Ishikawa (cell line): ENCODE measurements at regions not wholly inside any gene's neighbourhood (a gene's known extent, or its start where the extent isn't known, plus 50 kb on each side); places are given as distances from the start of the nearest gene placed in this dataset.

Experiments
- CEBPB ChIP-seq: IDR thresholded peaks from 2 replicates; pipeline ENCODE4 v1.6.1; 2012
- CREB1 ChIP-seq: IDR thresholded peaks from 2 replicates; pipeline ENCODE4 v1.6.1; 2012; ENCODE audit warnings: low read depth
- EGR1 ChIP-seq: IDR thresholded peaks from 2 replicates; pipeline ENCODE4 v1.6.1; 2012
- EP300 ChIP-seq: IDR thresholded peaks from 2 replicates; pipeline ENCODE4 v1.6.1; 2012; ENCODE audit warnings: borderline replicate concordance
- FOXM1 ChIP-seq: IDR thresholded peaks from 2 replicates; pipeline ENCODE4 v1.6.1; 2012; ENCODE audit warnings: low read depth, borderline replicate concordance
- NFIC ChIP-seq: IDR thresholded peaks from 2 replicates; pipeline ENCODE4 v1.6.1; 2012
- RAD21 ChIP-seq: IDR thresholded peaks from 2 replicates; pipeline ENCODE4 v1.6.1; 2012; ENCODE audit warnings: low read depth
- REST ChIP-seq: IDR thresholded peaks from 2 replicates; pipeline ENCODE4 v1.6.1; 2012; ENCODE audit warnings: low read depth, mild to moderate bottlenecking
- TAF1 ChIP-seq: IDR thresholded peaks from 2 replicates; pipeline ENCODE4 v1.6.1; 2012; ENCODE audit warnings: low read depth, mild to moderate bottlenecking
- TCF12 ChIP-seq: IDR thresholded peaks from 2 replicates; pipeline ENCODE4 v1.6.1; 2012; ENCODE audit warnings: low read depth
- TEAD4 ChIP-seq: IDR thresholded peaks from 2 replicates; pipeline ENCODE4 v1.6.1; 2012
- USF1 ChIP-seq: IDR thresholded peaks from 2 replicates; pipeline ENCODE4 v1.6.1; 2012
- YY1 ChIP-seq: IDR thresholded peaks from 2 replicates; pipeline ENCODE4 v1.6.1; 2012; ENCODE audit warnings: low read depth
- ZBTB7A ChIP-seq: IDR thresholded peaks from 2 replicates; pipeline ENCODE4 v1.6.1; 2012; ENCODE audit warnings: low read depth
- TF ChIP-seq, protein P1 (sequence below): IDR thresholded peaks from 2 replicates; pipeline ENCODE4 v1.6.1; 2012

DNA sequence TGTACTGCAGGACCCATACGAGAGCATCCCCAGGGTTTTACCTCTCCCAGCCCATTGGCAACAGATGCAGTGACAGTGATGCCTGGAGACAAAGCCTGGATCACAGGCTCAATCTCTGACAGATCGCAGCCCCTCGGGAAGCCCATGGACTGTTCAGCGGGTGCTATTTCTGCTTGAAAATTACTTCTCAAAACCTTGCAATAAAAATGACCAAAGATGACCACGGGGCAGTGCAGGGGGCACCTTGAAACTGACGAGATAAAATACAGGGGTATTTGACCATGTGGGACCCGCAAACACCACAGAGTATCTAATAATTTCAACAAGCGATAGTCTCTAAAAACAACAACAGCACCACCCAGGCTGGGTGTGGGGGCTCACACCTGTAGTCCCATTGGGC is 118.3 kb downstream of the C16orf95 start:
- TF ChIP-seq TAF1 (no peak), ZBTB7A (no peak), USF1 (no peak), FOXM1 (no peak), CREB1 (no peak), RAD21 (no peak), NFIC (no peak), EP300 (no peak), EGR1 (no peak), REST (no peak), CEBPB (no peak)
- TF ChIP-seq, protein P1, sequence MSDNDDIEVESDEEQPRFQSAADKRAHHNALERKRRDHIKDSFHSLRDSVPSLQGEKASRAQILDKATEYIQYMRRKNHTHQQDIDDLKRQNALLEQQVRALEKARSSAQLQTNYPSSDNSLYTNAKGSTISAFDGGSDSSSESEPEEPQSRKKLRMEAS = no peak

GRCh38 chr16:87199379-87199778 is 117.8 kb downstream of the C16orf95 start:
- no peak for TF ChIP-seq TEAD4
- no peak for TF ChIP-seq FOXM1
- no peak for TF ChIP-seq CREB1
- no peak for TF ChIP-seq EP300
- no peak for TF ChIP-seq EGR1
- TF ChIP-seq CEBPB = no peak
- no peak for TF ChIP-seq REST
- TF ChIP-seq NFIC = no peak
- TF ChIP-seq, protein P1 = no peak
- TF ChIP-seq USF1 = no peak
- no peak for TF ChIP-seq ZBTB7A
- no peak for TF ChIP-seq YY1

DNA sequence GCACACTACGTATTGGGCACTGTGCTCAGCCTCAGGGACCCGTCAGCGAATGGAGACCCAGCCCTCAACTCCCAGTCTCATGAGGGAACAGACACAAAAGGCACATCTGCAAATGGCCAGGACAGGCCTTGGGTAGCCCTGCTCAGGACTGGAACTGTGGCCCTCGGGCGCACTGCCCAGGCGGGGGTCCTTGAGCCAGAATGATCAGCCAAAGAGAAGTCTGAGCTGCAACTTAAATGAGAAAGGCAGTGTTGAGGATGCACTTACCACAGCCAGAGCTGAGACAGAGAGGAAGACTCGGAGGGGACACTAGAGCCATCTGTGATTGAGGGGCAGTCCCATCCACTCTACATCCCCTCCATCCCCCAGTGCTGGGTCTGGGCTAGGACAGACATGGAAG is 117.3 kb downstream of the C16orf95 start:
- no peak for TF ChIP-seq EGR1

DNA sequence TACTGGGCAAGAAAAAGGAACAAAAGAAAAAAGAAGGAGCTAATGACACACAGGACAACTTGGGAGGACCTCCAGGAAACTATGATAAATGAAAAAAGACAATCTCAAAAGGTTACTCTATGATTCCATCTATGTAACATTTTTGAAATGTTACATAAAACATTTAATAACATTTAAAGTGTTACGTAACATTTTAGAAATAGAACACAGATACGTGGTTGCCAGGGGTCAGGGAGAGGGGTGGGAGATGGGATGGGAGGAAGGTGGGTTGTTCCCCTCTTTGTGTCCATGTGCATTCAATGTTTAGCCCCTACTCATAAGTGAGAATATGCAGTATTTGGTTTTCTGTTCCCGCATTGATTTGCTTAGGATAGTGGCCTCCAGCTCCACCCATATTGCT is 116.6 kb downstream of the C16orf95 start:
- no peak for TF ChIP-seq FOXM1
- TF ChIP-seq, protein P1 = no peak

GRCh38 chr16:87201052-87201451 is 116.1 kb downstream of the C16orf95 start:
- TF ChIP-seq, protein P1 = no peak
- TF ChIP-seq EGR1 = no peak
- no peak for TF ChIP-seq YY1
- no peak for TF ChIP-seq CEBPB
- no peak for TF ChIP-seq EP300
- TF ChIP-seq FOXM1 = no peak
- no peak for TF ChIP-seq TEAD4

GRCh38 chr16:87201790-87202189 is 115.4 kb downstream of the C16orf95 start:
- TF ChIP-seq CEBPB = no peak
- TF ChIP-seq USF1 = peak; percentile 18; the same call in 1 of the 2 replicates

DNA sequence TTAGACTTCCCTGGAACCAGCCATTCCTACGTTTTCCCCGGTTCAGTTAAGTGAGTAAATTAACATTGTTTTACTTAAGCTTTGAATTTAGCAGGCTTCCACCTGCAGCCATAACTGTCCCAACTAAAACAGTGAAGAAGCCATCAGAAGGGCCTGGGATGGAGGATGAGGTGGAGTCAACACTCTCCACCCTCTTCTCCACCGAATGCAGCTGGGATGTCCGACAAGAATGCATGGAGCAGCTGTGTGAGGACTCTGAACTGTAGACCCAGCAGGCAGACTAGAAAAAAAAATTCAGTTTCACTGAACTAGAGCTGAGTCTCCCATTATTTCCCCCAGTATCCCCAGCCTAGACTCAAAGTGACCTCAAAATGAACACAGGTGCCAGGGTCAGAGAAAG is 114.8 kb downstream of the C16orf95 start:
- no peak for TF ChIP-seq TCF12
- no peak for TF ChIP-seq NFIC
